GM21717 (cell line): ENCODE measurements at regions not wholly inside any gene's neighbourhood (a gene's known extent, or its start where the extent isn't known, plus 50 kb on each side); places are given as distances from the start of the nearest gene placed in this dataset.
"Not testable (repeated sequence)": the region's sequence is repeated elsewhere in the genome, so short reads cannot be mapped to it uniquely, and the experiment has no call there.

Source experiments
- ATAC-seq: cut with Tn5 transposase; IDR thresholded peaks from one replicate; pipeline ENCODE4 v1.9.1; 2021; ENCODE audit warnings: mild to moderate bottlenecking, moderate library complexity; ENCODE audit not compliant: unreplicated experiment

DNA sequence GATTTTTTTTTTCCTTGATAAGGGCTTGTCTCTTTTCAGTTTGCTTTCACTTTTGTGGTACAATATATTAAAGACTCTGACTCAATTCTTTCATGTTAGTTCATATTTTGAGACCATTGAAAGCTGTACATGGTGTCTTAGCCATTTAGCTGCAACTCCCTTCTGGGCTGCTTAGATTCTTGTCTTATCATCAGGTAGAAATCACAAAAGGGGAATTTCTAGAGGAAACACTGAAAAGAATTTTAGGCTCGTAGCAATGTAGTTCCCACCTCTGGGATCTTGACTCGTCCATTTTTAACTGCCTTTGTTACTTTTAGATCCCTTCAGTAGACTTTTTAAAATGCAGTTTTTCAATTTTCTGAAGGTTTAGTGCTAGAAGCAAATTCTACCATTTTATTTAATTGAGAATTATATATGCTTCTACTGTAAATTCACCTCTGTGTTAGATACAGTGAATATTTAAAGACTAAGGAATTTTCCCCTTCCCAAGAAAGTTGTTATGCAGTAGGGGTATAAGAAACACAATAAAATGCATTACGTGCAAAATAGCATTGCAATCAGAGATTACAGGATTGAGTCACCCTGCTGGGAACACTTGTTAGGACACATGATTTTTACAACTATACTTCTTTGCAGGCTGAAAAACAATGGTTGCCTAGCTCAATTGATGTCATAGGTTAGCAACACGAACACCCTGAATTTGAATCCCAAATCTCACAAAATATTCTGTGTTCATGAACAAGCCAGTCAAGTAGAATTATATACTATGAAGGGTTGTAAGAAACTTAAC, 772.7 kb downstream of the PDCD6IP start:
- no peak for ATAC-seq

DNA sequence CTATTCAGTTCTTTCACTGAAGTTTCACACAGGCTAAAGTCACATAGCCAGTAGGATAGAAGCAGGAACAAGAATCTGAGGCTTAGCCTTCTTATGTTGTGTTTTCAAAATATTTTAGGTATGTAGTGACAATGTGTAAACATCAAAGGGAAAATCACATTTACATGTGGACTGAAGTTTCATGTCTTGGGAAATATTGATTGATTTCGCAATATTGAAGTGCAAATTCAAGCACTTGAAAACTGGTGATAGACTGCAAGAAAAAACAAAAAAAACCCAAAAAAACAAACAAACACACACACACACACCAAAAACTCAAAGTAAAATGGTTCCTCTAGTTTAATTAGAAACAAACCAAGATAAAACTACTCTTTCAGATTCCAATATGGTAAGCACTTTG, 773.3 kb downstream of the PDCD6IP start:
- no peak for ATAC-seq

DNA sequence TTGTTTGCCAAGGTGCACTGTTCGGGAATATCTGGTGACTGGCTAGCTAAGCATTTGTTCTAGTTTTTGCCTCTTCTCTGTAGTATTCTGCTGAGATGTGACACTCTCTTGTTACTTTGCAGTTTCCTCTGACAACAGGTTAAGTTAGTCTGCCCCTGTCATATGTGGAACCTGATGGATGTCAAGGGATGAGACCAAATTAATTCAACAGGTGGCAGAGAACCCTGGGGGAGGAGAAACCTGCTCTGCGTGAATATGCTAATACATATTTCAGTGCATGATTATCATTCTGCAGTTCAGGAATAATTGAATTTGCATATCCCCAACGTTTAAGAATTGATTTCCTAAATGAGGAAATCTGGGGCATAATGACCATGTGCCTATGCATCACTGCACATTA, 777.3 kb downstream of the PDCD6IP start:
- ATAC-seq, result no peak

DNA sequence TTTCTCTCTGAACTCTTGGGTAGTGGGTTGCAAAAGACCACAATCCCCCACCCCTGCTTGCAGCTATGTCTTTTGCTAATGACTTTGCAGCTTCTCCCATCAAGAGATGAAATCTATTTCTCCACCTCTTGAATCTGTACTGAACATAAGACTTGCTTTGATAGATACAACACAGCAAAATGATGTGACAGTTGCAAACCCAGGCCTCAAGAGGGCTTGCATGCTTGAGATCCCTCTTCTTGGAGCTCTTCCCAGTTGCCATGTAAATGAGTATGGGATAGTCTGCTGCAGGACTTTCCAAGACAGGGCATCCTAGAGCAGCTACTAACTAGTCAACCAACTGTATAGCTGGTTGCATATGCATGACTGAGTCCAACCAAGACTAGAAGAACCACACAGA, 783.6 kb downstream of the PDCD6IP start:
- ATAC-seq, result no peak

DNA sequence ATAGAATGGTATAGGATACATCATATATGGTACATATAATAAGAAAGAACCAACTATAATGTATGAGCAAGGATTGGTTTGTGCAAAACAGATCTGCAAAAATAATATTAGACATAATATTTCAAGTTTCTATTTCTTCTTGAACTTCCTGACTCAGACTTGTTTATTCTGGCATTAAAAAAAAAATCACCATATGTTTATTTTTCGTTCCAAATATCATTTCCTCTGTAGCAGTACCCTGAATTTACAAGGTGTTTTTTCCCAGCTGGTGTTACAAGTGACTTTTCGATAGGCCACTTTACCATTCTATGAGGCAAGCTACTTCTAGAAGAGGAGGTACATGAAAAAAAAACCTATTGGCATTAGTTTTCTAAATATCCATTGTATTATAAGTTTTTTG, 785.0 kb downstream of the PDCD6IP start:
- no peak for ATAC-seq

DNA sequence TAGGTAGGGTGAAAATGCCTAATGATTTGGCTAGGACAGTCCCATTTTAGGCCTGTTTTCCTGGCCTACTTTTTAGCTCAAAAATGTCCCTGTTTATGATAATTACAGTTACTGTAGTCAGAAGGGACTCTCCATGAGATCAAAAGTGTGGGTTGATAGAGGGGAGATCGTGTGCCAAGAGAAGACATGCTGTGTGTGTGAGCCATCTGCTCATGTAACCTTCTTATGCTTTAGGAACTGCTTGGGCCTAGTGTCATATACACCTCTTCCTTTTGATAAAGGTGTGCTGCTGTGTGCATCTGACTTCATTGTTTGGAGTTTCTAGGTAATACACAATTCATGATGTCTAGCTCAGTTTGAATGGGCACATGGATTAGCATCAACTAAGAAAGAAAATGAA, 786.5 kb downstream of the PDCD6IP start:
- no peak for ATAC-seq

DNA sequence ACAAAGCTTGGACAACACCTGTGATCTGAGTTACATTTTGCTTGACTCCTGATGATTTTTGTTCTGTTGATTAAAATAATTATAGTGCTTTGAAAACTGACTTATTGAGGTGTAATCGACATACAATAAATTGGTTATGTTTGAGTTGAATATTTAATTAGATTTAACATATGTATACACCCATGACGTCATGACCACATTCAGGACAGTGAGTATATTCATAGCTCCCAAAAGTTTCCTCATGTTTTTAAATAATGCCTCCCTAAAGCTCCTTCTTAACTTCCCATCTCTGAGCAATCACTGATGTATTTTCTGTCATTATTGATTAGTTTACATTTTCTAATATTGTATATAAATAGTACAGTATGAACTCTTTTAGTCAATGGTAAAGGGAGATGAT, 801.2 kb downstream of the PDCD6IP start:
- no peak for ATAC-seq

DNA sequence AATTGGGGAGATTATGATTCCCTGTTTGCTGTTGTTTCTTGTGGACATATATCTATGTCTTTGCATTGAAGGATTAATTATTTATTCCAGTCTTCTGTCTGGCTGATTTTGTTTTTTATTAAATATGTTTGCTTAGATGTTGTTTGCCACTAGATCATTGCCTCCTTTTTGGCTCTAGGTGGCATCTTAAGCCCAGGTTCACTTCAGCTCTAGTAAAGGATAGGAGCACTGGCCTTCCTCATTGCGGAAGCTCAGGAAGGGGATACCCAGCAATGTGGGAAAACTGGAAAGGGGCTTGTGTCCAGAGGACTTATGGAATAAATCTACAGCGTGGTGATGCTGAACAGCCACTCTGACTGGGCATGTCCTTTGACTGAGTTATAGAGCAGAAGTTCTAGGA, 821.6 kb downstream of the PDCD6IP start:
- no peak for ATAC-seq

DNA sequence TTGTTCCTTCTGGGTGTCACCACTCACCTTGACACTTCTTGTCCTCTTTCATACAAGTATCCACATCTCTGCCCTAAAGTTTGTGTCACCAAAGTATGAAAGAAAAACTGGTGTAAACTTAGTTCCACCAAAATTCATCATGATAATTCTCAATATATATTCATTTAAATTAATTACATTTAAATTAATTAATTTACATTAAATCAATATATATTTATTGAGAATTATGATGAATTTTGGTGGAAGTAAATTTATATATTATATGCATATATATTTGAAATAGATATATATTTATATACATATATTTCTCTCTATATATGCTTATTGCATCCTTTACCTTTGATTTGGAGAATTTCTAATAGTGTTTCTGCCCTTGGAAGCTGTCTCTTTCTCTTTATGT, 828.3 kb downstream of the PDCD6IP start:
- no peak for ATAC-seq

DNA sequence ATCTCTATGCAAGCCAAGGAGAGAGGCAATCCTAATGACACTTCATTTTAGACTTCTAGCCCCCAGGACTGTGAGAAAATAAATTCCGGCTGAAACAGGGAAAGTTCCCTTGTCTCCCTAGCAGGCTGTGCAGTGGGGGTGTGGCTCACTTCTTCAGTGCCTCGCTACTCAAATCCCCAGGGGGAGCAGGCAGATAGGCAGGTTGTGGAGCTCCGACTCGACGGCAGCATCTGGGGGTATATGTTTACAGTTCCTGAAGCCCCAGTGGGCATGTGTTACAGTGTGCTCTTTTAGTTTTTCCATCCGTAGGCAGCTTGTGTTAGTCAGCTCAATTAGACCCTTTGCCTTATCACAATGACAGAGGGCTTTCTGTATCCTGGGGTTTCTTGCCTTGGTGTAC, 836.5 kb downstream of the PDCD6IP start:
- ATAC-seq, result no peak

DNA sequence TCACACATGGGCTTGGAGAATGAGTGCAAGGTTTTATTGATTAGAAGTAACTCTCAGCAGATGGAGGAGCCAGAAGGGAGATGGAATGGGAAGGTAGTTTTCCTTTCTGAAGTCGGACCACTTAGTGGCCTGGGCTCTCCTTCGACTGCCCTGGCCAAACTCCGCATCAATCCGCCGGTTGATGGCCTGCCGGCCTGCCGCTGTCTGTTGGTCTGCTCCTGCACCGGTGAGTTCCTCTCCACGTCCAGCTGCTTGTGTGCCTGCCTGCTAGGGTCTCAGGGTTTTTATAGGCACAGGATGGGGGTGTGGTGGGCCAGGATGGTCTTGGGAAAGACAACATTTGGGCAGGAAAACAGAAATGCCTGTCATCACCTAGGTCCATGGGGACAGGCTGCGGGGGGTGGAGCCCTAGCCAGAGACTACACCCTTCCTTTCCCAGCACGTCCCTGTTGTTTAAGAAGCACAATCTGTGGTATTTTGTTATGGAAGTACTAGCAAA, 837.0 kb downstream of the PDCD6IP start:
- ATAC-seq, result no peak

DNA sequence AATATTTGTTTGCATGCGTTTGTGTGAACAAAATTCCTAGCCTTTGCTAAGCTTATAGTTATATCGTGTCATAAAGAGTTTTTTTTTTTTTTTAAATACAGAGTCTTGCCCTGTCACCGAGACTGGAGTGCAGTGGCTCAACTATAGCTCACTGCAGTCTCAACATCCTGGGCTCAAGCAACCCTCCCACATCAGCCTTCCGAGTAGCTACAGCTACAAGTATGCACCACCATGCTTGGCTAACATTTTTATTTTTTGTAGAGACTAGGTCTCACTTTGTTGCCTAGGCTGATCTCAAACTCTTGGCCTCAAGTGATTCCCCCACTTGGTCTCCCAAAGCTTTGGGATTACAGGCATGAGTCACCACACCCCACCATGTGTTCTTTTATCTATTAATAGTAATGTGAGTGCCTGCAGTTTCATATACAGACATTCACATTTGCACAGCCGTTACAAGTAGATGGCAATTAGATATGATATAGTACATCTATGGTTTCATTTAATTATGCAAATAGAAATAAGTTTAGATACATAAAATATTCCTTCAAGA, 848.6 kb downstream of the PDCD6IP start:
- no peak for ATAC-seq

DNA sequence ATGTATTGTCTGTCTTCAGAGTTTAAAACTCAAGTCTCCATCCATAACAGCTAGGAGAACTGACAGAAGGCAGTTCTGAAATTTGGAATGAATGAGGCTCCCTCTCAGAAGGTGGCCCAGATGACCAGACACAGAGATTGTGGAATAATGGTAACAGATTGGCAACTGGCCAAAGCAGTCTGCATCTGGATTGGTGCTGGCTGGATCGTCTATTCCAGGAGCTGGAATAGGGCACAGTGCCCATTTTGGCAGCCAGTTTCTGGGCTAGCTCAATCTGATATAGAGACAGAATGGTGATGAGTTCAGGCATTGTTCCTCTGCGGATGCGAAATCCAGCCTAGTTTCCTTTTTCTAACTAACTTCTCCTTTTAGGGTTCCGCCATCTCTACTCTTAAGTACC, 851.7 kb downstream of the PDCD6IP start:
- ATAC-seq, result no peak

DNA sequence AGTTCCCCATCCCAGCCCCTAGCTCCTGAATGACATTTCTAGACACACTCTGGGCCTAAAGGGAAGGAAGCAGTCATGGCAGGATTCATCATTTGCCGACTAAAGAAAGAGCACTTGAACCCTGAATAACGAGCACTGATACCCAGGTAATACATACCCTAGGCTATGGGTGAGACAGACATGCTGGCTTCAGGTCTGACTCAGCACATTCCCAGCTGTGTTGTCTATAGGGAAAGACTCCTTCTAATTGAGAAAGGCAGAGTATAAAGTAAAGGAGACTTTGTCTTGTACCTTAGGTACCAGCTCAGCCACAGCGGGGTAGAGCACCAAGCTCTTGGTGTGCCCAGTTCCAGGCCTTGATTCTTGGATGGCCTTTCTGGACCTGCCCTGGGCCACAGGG, 870.5 kb downstream of the PDCD6IP start:
- no peak for ATAC-seq

DNA sequence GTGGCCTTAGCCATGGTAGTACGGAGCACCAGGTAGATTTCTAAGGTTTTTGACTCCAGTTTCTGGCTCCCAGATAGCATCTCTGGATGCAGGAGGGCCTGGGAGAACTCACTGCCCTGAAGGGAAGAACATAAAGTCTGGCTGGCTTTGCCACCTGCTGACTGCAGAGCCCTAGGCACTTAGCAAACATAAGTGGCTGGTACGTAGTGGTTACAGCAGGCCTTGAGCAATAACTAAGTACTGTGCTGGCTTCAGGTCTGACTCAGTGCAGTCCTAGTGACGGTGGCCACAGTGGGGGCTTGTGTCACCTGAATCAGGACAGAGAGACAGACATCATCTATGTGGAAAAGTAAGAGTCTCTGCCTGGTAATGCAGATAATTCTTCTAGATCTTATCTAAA, 871.1 kb downstream of the PDCD6IP start:
- ATAC-seq, result no peak

DNA sequence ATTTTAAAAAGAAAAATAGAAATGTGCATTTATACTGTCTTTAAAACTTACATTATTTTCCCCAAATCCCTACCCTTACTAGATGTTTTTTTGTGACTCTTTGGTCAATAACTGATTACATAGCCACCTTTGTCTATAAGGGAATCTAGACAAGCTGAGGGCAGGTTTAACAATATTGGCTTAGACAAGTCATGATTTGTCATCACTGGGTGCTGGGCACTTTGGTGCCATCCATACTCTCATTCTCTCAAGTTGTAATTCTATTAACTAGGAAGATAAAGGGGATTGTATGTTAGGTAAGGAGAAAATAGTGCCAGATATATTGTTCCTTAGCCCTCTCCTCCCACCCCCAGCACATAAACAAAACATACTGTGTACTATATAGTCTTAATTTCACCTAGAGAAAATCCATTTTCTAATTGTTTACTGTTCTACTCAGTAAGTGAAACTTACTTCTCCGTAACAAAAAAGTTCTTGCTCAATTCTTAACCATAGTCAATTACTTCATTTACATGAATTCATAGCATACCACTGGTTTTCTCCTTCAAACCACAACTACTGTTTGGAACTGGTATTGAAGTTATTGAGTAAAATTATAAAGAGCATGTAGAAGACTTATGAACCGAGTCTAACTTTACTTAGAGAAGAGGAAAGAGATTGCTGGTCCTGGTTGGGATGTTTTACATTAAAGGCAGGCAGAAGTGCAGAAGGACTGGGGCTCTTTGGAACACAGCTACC, 877.1 kb downstream of the PDCD6IP start:
- no peak for ATAC-seq

DNA sequence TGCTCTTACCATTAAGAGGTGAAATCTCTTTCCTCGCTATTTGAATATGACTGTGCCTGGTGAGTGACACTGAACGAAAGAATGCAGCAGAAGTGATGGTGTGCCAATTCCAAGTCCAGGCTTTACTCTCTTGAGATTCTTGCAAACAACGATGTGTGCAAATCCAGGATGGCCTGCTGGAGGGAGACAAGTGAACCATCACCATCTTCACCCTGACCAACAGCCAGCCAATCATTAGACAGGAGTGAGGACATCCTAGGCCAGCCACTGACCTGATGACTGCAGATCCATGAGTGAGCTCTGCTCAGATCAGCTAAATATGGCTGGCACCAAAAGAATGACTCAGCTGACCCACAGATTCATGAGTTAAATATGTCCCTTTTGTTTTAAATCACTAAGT, 878.0 kb downstream of the PDCD6IP start:
- ATAC-seq, result no peak

DNA sequence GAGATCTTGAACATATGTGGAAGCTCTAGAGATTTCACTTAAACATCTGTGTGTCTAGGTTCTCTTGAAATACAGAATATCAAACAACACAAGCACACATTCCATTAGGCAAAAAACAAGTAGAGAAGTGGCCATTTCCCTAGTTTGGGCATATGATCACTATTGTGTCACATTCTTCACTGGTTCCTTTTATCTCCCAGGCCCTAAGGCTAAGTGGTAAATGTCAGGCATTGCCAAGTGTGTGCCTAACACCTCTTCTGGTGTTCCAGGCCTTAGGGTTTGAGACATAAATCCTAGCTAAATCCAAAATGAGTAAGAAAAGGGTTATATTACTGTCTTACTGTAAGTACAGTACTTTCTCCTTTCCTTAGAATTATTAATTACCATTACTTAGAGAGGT, 880.1 kb downstream of the PDCD6IP start:
- ATAC-seq, result no peak

DNA sequence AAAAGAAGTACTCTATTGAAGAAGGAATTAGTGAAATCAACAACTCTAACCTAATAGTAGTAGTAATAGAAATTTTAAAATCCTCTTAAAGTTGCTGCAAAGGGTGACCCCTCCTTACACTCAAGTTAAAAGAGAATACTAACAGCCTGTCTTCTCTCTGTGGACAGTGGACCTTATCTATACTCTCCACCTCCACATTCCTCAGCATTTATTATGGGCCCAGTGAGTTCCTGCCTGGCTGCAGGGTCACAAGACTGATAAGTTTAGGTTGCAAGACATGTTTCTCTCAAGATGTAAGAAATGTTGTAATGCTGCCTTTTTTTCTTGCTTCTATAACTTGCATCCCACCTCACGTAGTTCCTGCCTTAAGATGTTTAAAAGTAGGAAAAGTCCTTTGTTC, 880.6 kb downstream of the PDCD6IP start:
- not testable (repeated sequence) for ATAC-seq

DNA sequence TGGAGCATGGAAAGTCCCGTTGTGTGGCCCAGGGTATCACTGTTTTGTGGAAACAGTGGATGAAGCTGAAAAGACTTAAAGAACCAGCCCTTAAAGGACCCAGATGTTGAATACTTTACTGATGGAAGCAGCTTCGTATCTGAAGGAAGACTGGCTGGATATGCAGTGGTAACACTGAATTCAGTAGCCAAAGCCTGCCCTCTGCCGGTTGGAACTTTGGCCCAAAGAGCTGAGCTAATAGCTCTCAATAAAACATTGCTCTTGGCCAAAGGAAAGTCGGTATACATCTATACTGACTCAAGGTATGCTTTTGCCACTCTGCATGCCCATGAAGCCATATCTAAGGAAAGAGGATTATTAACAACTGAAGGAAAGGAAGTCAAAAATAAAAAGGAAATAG, 885.4 kb downstream of the PDCD6IP start:
- ATAC-seq, result peak; percentile 73

DNA sequence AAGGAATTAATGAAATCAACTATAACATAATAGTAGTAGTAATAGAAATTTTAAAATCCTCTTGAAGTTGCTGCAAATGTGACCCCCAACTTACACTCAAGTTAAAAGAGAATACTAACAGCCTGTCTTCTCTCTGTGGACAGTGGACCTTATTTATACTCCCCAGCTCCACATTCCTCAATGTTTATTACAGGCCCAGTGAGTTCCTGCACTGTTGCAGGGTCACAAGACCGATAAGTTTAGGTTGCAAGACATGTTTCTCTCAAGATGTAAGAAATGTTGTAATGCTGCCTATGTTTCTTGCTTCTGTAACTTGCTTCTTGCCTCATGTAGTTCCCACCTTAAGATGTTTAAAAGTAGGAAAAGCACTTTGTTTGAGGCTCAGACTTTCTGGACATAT, 888.1 kb downstream of the PDCD6IP start:
- no peak for ATAC-seq

DNA sequence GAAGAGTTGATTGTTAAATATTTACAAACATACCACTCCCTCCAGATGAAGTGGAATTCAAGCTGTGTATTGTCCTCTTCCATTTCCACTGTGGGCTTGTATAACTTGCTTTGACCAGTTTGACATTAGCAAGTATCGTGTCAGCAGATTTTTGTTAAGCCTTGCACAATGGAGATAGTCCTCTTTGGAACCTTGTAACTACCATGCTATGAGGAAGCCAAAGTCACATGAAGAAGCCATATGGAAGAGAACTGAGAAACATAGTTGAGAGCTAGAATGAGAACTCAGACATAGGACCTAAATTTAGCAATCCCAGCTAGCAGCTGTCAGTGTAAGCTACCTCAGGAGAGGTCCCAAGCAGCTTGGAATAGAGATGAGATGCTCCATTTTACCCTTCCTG, 889.2 kb downstream of the PDCD6IP start:
- no peak for ATAC-seq
